ENCODE measurements at regions not wholly inside any gene's neighbourhood (a gene's known extent, or its start where the extent isn't known, plus 50 kb on each side); places are given as distances from the start of the nearest gene placed in this dataset.

GRCh38 chr4:182975806-182976205, 58.6 kb upstream of the DCTD start (continued):
- TF ChIP-seq FOXJ3 (CRISPR knock-in tag; IDR thresholded peaks at IDR 0.05): no peak
- TF ChIP-seq, protein P1, sequence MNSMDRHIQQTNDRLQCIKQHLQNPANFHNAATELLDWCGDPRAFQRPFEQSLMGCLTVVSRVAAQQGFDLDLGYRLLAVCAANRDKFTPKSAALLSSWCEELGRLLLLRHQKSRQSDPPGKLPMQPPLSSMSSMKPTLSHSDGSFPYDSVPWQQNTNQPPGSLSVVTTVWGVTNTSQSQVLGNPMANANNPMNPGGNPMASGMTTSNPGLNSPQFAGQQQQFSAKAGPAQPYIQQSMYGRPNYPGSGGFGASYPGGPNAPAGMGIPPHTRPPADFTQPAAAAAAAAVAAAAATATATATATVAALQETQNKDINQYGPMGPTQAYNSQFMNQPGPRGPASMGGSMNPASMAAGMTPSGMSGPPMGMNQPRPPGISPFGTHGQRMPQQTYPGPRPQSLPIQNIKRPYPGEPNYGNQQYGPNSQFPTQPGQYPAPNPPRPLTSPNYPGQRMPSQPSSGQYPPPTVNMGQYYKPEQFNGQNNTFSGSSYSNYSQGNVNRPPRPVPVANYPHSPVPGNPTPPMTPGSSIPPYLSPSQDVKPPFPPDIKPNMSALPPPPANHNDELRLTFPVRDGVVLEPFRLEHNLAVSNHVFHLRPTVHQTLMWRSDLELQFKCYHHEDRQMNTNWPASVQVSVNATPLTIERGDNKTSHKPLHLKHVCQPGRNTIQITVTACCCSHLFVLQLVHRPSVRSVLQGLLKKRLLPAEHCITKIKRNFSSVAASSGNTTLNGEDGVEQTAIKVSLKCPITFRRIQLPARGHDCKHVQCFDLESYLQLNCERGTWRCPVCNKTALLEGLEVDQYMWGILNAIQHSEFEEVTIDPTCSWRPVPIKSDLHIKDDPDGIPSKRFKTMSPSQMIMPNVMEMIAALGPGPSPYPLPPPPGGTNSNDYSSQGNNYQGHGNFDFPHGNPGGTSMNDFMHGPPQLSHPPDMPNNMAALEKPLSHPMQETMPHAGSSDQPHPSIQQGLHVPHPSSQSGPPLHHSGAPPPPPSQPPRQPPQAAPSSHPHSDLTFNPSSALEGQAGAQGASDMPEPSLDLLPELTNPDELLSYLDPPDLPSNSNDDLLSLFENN (IDR thresholded peaks at IDR 0.05; ENCODE audit: low read depth in 2 of 2, low read length in 2 of 2): 0 out of 4 replicates have a peak, but pooled peaks of 1 of the 2 experiments have one; percentile 24
- TF ChIP-seq, protein P2, sequence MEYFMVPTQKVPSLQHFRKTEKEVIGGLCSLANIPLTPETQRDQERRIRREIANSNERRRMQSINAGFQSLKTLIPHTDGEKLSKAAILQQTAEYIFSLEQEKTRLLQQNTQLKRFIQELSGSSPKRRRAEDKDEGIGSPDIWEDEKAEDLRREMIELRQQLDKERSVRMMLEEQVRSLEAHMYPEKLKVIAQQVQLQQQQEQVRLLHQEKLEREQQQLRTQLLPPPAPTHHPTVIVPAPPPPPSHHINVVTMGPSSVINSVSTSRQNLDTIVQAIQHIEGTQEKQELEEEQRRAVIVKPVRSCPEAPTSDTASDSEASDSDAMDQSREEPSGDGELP (CRISPR knock-in tag; IDR thresholded peaks at IDR 0.05; ENCODE audit: borderline replicate concordance): no peak
- no peak for TF ChIP-seq SRF (CRISPR knock-in tag; IDR thresholded peaks at IDR 0.05)
- TF ChIP-seq FUS (optimal IDR thresholded peaks at IDR 0.05; ENCODE audit: low read depth, low read length): no peak
- no peak for TF ChIP-seq ID3 (CRISPR knock-in tag; IDR thresholded peaks at IDR 0.05)
- TF ChIP-seq ID3 (tag; IDR thresholded peaks at IDR 0.05): no peak
- no peak for TF ChIP-seq DIDO1 (tag; IDR thresholded peaks at IDR 0.05; ENCODE audit: low read depth)
- TF ChIP-seq ZBED1 (IDR thresholded peaks at IDR 0.05): no peak
- TF ChIP-seq, protein P3, sequence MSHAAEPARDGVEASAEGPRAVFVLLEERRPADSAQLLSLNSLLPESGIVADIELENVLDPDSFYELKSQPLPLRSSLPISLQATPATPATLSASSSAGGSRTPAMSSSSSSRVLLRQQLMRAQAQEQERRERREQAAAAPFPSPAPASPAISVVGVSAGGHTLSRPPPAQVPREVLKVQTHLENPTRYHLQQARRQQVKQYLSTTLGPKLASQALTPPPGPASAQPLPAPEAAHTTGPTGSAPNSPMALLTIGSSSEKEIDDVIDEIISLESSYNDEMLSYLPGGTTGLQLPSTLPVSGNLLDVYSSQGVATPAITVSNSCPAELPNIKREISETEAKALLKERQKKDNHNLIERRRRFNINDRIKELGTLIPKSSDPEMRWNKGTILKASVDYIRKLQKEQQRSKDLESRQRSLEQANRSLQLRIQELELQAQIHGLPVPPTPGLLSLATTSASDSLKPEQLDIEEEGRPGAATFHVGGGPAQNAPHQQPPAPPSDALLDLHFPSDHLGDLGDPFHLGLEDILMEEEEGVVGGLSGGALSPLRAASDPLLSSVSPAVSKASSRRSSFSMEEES (CRISPR knock-in tag; IDR thresholded peaks at IDR 0.05): no peak
- no peak for TF ChIP-seq BCLAF1 (IDR thresholded peaks at IDR 0.05; ENCODE audit: borderline replicate concordance in 1 of 2, control insufficient read depth in 1 of 2, low read depth in 2 of 2, low read length in 1 of 2)
- TF ChIP-seq THRB (CRISPR knock-in tag; conservative IDR thresholded peaks at IDR 0.05): no peak
- TF ChIP-seq HDAC8 (tag; IDR thresholded peaks at IDR 0.05): no peak
- TF ChIP-seq DPF2 (IDR thresholded peaks at IDR 0.05): peak; percentile 91
- TF ChIP-seq NFYB (IDR thresholded peaks at IDR 0.05; ENCODE audit: extremely low read depth, insufficient read length): no peak
- no peak for TF ChIP-seq SAFB2 (IDR thresholded peaks at IDR 0.05; ENCODE audit: borderline replicate concordance, low read depth, low read length, severe bottlenecking)
- no peak for TF ChIP-seq CBX1 (IDR thresholded peaks at IDR 0.05; ENCODE audit: low read depth)
- TF ChIP-seq ZNF41 (CRISPR knock-in tag; conservative IDR thresholded peaks at IDR 0.05): no peak

All from K562 (cell line).